ENCODE measurements at regions not wholly inside any gene's neighbourhood (a gene's known extent, or its start where the extent isn't known, plus 50 kb on each side); places are given as distances from the start of the nearest gene placed in this dataset.
A peak's percentile ranks its signal among the peaks of the same experiment; 100 is the strongest.

GRCh38 chr11:134762248-134763029 lies 350.4 kb upstream of the B3GAT1 start:
- Histone ChIP-seq H3K4me2 (ENCODE audit: extremely low read depth, insufficient read depth, low read length) (no peak overlapping the region), H3K79me2 (ENCODE audit: control insufficient read depth, insufficient read depth, low read length) (no peaks in the 10 kb centered on the region), H3K9ac (ENCODE audit: insufficient read depth, low read length) (no peak overlapping the region), H4K20me1 (ENCODE audit: control insufficient read depth, extremely low read depth, insufficient read depth, low read length) (no peaks in the 10 kb centered on the region), H3K36me3 (ENCODE audit: control insufficient read depth, insufficient read depth, low read length) (no peaks in the 10 kb centered on the region), H3K4me1 (ENCODE audit: control insufficient read depth, extremely low read depth, insufficient read depth, low read length) (no peaks in the 10 kb centered on the region), H3K27me3 (ENCODE audit: control insufficient read depth, insufficient read depth, low read length) (no peaks in the 10 kb centered on the region), H2AFZ (ENCODE audit: low read length) (no peak overlapping the region), H3K9me3 (ENCODE audit: control insufficient read depth, insufficient read depth, low read depth, low read length) (no peaks in the 10 kb centered on the region), H3K4me3 (replicated peaks in 1 of 4; ENCODE audit: control extremely low read depth in 1 of 4, insufficient read depth in 1 of 4, low read depth in 3 of 4, low read length in 4 of 4) (no peak overlapping the region), H3K27ac (ENCODE audit: insufficient read depth, low read length) (no peak overlapping the region)
- peak in 1 of 2 donors; percentile 3 for DNase-seq (ENCODE audit: low read depth in 2 of 2)
- TF ChIP-seq, protein P1, sequence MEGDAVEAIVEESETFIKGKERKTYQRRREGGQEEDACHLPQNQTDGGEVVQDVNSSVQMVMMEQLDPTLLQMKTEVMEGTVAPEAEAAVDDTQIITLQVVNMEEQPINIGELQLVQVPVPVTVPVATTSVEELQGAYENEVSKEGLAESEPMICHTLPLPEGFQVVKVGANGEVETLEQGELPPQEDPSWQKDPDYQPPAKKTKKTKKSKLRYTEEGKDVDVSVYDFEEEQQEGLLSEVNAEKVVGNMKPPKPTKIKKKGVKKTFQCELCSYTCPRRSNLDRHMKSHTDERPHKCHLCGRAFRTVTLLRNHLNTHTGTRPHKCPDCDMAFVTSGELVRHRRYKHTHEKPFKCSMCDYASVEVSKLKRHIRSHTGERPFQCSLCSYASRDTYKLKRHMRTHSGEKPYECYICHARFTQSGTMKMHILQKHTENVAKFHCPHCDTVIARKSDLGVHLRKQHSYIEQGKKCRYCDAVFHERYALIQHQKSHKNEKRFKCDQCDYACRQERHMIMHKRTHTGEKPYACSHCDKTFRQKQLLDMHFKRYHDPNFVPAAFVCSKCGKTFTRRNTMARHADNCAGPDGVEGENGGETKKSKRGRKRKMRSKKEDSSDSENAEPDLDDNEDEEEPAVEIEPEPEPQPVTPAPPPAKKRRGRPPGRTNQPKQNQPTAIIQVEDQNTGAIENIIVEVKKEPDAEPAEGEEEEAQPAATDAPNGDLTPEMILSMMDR (conservative IDR thresholded peaks at IDR 0.05 in 1 of 2, IDR thresholded peaks at IDR 0.05 in 1 of 2; ENCODE audit: low read depth in 1 of 2, low read length in 2 of 2) = no peak
- no peak for TF ChIP-seq EZH2 (IDR thresholded peaks at IDR 0.05; ENCODE audit: low read length, missing control alignments)

DNA sequence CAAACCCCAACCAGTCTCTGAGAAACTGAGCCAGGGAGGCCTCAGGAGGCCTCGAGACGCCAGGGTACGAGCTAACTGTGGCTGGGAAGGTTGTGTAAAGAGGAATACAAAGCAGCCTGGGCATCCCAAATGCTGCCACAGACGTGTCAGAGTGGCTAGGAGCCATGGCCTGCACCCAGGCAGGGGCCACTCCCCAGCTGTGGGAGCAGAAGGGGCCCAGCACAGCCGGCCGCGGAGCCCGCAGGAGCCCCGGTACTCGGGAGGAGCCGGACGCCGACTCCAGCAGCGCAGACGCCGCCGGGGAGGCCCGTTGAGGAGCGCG lies 349.8 kb upstream of the B3GAT1 start:
- no peak for DNase-seq (ENCODE audit: low read depth in 2 of 2)
- Histone ChIP-seq H3K4me3 (replicated peaks in 1 of 4; ENCODE audit: control extremely low read depth in 1 of 4, insufficient read depth in 1 of 4, low read depth in 3 of 4, low read length in 4 of 4) (no peak overlapping the region), H3K4me2 (ENCODE audit: extremely low read depth, insufficient read depth, low read length) (no peak overlapping the region), H3K79me2 (ENCODE audit: control insufficient read depth, insufficient read depth, low read length) (no peaks in the 10 kb centered on the region), H4K20me1 (ENCODE audit: control insufficient read depth, extremely low read depth, insufficient read depth, low read length) (no peaks in the 10 kb centered on the region), H2AFZ (ENCODE audit: low read length) (no peak overlapping the region), H3K4me1 (ENCODE audit: control insufficient read depth, extremely low read depth, insufficient read depth, low read length) (no peaks in the 10 kb centered on the region), H3K27me3 (ENCODE audit: control insufficient read depth, insufficient read depth, low read length) (no peaks in the 10 kb centered on the region), H3K36me3 (ENCODE audit: control insufficient read depth, insufficient read depth, low read length) (no peaks in the 10 kb centered on the region), H3K9ac (ENCODE audit: insufficient read depth, low read length) (no peak overlapping the region), H3K27ac (ENCODE audit: insufficient read depth, low read length) (no peak overlapping the region), H3K9me3 (ENCODE audit: control insufficient read depth, insufficient read depth, low read depth, low read length) (no peaks in the 10 kb centered on the region)
- TF ChIP-seq, protein P1 (conservative IDR thresholded peaks at IDR 0.05 in 1 of 2, IDR thresholded peaks at IDR 0.05 in 1 of 2; ENCODE audit: low read depth in 1 of 2, low read length in 2 of 2) = no peak
- no peak for TF ChIP-seq EZH2 (IDR thresholded peaks at IDR 0.05; ENCODE audit: low read length, missing control alignments)

- no peak overlapping the region for H3K4me2 ChIP-seq (ENCODE audit: extremely low read depth, insufficient read depth, low read length)
- H3K79me2 ChIP-seq (ENCODE audit: control insufficient read depth, insufficient read depth, low read length) = no peaks in the 10 kb centered on the region
- H3K36me3 ChIP-seq (ENCODE audit: control insufficient read depth, insufficient read depth, low read length) = no peaks in the 10 kb centered on the region
- H3K27me3 ChIP-seq (ENCODE audit: control insufficient read depth, insufficient read depth, low read length) = no peaks in the 10 kb centered on the region
- no peaks in the 10 kb centered on the region for H3K9me3 ChIP-seq (ENCODE audit: control insufficient read depth, insufficient read depth, low read depth, low read length)
- H3K4me3 ChIP-seq (replicated peaks in 1 of 4; ENCODE audit: control extremely low read depth in 1 of 4, insufficient read depth in 1 of 4, low read depth in 3 of 4, low read length in 4 of 4) = no peak overlapping the region
- H4K20me1 ChIP-seq (ENCODE audit: control insufficient read depth, extremely low read depth, insufficient read depth, low read length) = no peaks in the 10 kb centered on the region
- no peaks in the 10 kb centered on the region for H3K4me1 ChIP-seq (ENCODE audit: control insufficient read depth, extremely low read depth, insufficient read depth, low read length)
- H3K27ac ChIP-seq (ENCODE audit: insufficient read depth, low read length) = no peak overlapping the region
- no peak overlapping the region for H3K9ac ChIP-seq (ENCODE audit: insufficient read depth, low read length)
- TF ChIP-seq, protein P1 (conservative IDR thresholded peaks at IDR 0.05 in 1 of 2, IDR thresholded peaks at IDR 0.05 in 1 of 2; ENCODE audit: low read depth in 1 of 2, low read length in 2 of 2) = no peak
- no peak for TF ChIP-seq EZH2 (IDR thresholded peaks at IDR 0.05; ENCODE audit: low read length, missing control alignments)
- no peak for DNase-seq (ENCODE audit: low read depth in 2 of 2)
- no peak overlapping the region for H2AFZ ChIP-seq (ENCODE audit: low read length)
Observed at GRCh38 chr11:134761386-134761785, 349.3 kb upstream of the B3GAT1 start.
